Ishikawa (cell line): ENCODE measurements at regions not wholly inside any gene's neighbourhood (a gene's known extent, or its start where the extent isn't known, plus 50 kb on each side); places are given as distances from the start of the nearest gene placed in this dataset.

Experiments
- CEBPB ChIP-seq: IDR thresholded peaks from 2 replicates; pipeline ENCODE4 v1.6.1; 2012
- CREB1 ChIP-seq: IDR thresholded peaks from 2 replicates; pipeline ENCODE4 v1.6.1; 2012; ENCODE audit warnings: low read depth
- EP300 ChIP-seq: IDR thresholded peaks from 2 replicates; pipeline ENCODE4 v1.6.1; 2012; ENCODE audit warnings: borderline replicate concordance
- FOXM1 ChIP-seq: IDR thresholded peaks from 2 replicates; pipeline ENCODE4 v1.6.1; 2012; ENCODE audit warnings: low read depth, borderline replicate concordance
- MAX ChIP-seq: IDR thresholded peaks from 2 replicates; pipeline ENCODE4 v1.6.1; 2012
- NFIC ChIP-seq: IDR thresholded peaks from 2 replicates; pipeline ENCODE4 v1.6.1; 2012
- RAD21 ChIP-seq: IDR thresholded peaks from 2 replicates; pipeline ENCODE4 v1.6.1; 2012; ENCODE audit warnings: low read depth
- REST ChIP-seq: IDR thresholded peaks from 2 replicates; pipeline ENCODE4 v1.6.1; 2012; ENCODE audit warnings: low read depth, mild to moderate bottlenecking
- TAF1 ChIP-seq: IDR thresholded peaks from 2 replicates; pipeline ENCODE4 v1.6.1; 2012; ENCODE audit warnings: low read depth, mild to moderate bottlenecking
- TCF12 ChIP-seq: IDR thresholded peaks from 2 replicates; pipeline ENCODE4 v1.6.1; 2012; ENCODE audit warnings: low read depth
- TEAD4 ChIP-seq: IDR thresholded peaks from 2 replicates; pipeline ENCODE4 v1.6.1; 2012
- USF1 ChIP-seq: IDR thresholded peaks from 2 replicates; pipeline ENCODE4 v1.6.1; 2012
- YY1 ChIP-seq: IDR thresholded peaks from 2 replicates; pipeline ENCODE4 v1.6.1; 2012; ENCODE audit warnings: low read depth
- ZBTB7A ChIP-seq: IDR thresholded peaks from 2 replicates; pipeline ENCODE4 v1.6.1; 2012; ENCODE audit warnings: low read depth

- TF ChIP-seq CREB1 (no peak), TAF1 (no peak), RAD21 (no peak; the same call in 1 of the 2 replicates), TEAD4 (no peak), ZBTB7A (no peak)
These were observed 168.6 kb downstream of the SUCLA2 start for GRCh38 chr13:47832458-47832972.

GRCh38 chr13:47831265-47831664, 169.8 kb downstream of the SUCLA2 start:
- no peak for TF ChIP-seq RAD21
- TF ChIP-seq MAX = no peak
- TF ChIP-seq USF1 = no peak
- TF ChIP-seq TAF1 = no peak
- TF ChIP-seq FOXM1 = no peak
- TF ChIP-seq EP300 = no peak
- TF ChIP-seq ZBTB7A = no peak
- TF ChIP-seq TEAD4 = no peak
- no peak for TF ChIP-seq REST
- TF ChIP-seq YY1 = no peak
- TF ChIP-seq CREB1 = no peak
- no peak for TF ChIP-seq TCF12

GRCh38 chr13:47829690-47830089, 171.4 kb downstream of the SUCLA2 start:
- no peak for TF ChIP-seq RAD21
- no peak for TF ChIP-seq NFIC
- no peak for TF ChIP-seq USF1
- TF ChIP-seq REST = no peak
- no peak for TF ChIP-seq TAF1
- TF ChIP-seq ZBTB7A = no peak
- TF ChIP-seq YY1 = no peak
- TF ChIP-seq CEBPB = no peak
- no peak for TF ChIP-seq TCF12

GRCh38 chr13:47826471-47826870, 174.6 kb downstream of the SUCLA2 start:
- no peak for TF ChIP-seq MAX

GRCh38 chr13:47822036-47822435, 179.0 kb downstream of the SUCLA2 start:
- no peak for TF ChIP-seq MAX
- TF ChIP-seq EP300 = no peak
- no peak for TF ChIP-seq TCF12
- no peak for TF ChIP-seq USF1
- TF ChIP-seq RAD21 = no peak
- TF ChIP-seq REST = no peak
- TF ChIP-seq CEBPB = no peak
- no peak for TF ChIP-seq TEAD4
- TF ChIP-seq CREB1 = no peak
- no peak for TF ChIP-seq ZBTB7A
- no peak for TF ChIP-seq TAF1
- no peak for TF ChIP-seq NFIC
